ENCODE measurements at regions not wholly inside any gene's neighbourhood (a gene's known extent, or its start where the extent isn't known, plus 50 kb on each side); places are given as distances from the start of the nearest gene placed in this dataset.
"Not testable (repeated sequence)": the region's sequence is repeated elsewhere in the genome, so short reads cannot be mapped to it uniquely, and the experiment has no call there.

GRCh38 chr5:138647261-138647788 lies 72.1 kb upstream of the HSPA9 start:
- DNase-seq = no peak

GRCh38 chr5:138646671-138647070 lies 71.5 kb upstream of the HSPA9 start:
- DNase-seq = no peak

- no peak for DNase-seq
Observed at GRCh38 chr5:138645778-138646575, 70.8 kb upstream of the HSPA9 start.

GRCh38 chr5:138643040-138643791 lies 68.0 kb upstream of the HSPA9 start:
- no peak for DNase-seq

GRCh38 chr5:138641547-138642298 lies 66.5 kb upstream of the HSPA9 start:
- DNase-seq = peak; percentile 52 to 70

- DNase-seq = no peak
Observed at GRCh38 chr5:138640646-138641254, 65.5 kb upstream of the HSPA9 start.

- DNase-seq = no peak
Observed at GRCh38 chr5:138640138-138640537, 64.9 kb upstream of the HSPA9 start.

GRCh38 chr5:138639326-138639725 lies 64.1 kb upstream of the HSPA9 start:
- DNase-seq = no peak

- DNase-seq = no peak
Observed at GRCh38 chr5:138637256-138637655, 62.1 kb upstream of the HSPA9 start.

GRCh38 chr5:138636398-138636944 lies 61.3 kb upstream of the HSPA9 start:
- no peak for DNase-seq

- DNase-seq = no peak
Observed at GRCh38 chr5:138635708-138636107, 60.5 kb upstream of the HSPA9 start.

- DNase-seq = no peak
Observed at GRCh38 chr5:138635265-138635664, 60.1 kb upstream of the HSPA9 start.

- DNase-seq = not testable (repeated sequence)
Observed at GRCh38 chr5:138634804-138635203, 59.6 kb upstream of the HSPA9 start.

- peak; percentile 23 to 55 for DNase-seq
Observed at GRCh38 chr5:138632900-138633489, 57.8 kb upstream of the HSPA9 start.

- no peak for DNase-seq
Observed at GRCh38 chr5:138631096-138631928, 56.1 kb upstream of the HSPA9 start.

- no peak for DNase-seq
Observed at GRCh38 chr5:138629392-138629791, 54.2 kb upstream of the HSPA9 start.

GRCh38 chr5:138626333-138626944 lies 51.2 kb upstream of the HSPA9 start:
- DNase-seq = no peak

GRCh38 chr5:138625134-138625533 lies 49.9 kb upstream of the HSPA9 start:
- no peak for DNase-seq

Measured in CD4-positive, alpha-beta T cell treated with Interferon alpha-2 for 1 hour (primary cell).